ENCODE measurements at regions not wholly inside any gene's neighbourhood (a gene's known extent, or its start where the extent isn't known, plus 50 kb on each side); places are given as distances from the start of the nearest gene placed in this dataset.
"Not testable (repeated sequence)": the region's sequence is repeated elsewhere in the genome, so short reads cannot be mapped to it uniquely, and the experiment has no call there.

- DNase-seq (ENCODE audit: low read depth in 2 of 2): no peak
Measured at GRCh38 chr9:30579810-30580209, 1804.6 kb upstream of the ACO1 start.

- no peak for DNase-seq (ENCODE audit: low read depth in 2 of 2)
Measured at GRCh38 chr9:30582240-30582639, 1802.2 kb upstream of the ACO1 start.

GRCh38 chr9:30584559-30584958 lies 1799.9 kb upstream of the ACO1 start:
- no peak for DNase-seq (ENCODE audit: low read depth in 2 of 2)

GRCh38 chr9:30591461-30591860 lies 1793.0 kb upstream of the ACO1 start:
- no peak for DNase-seq (ENCODE audit: low read depth in 2 of 2)

GRCh38 chr9:30597608-30598007 lies 1786.8 kb upstream of the ACO1 start:
- DNase-seq (ENCODE audit: low read depth in 2 of 2): no peak

GRCh38 chr9:30605936-30606335 lies 1778.5 kb upstream of the ACO1 start:
- no peak for DNase-seq (ENCODE audit: low read depth in 2 of 2)

- DNase-seq (ENCODE audit: low read depth in 2 of 2): no peak
Measured at GRCh38 chr9:30609713-30610112, 1774.7 kb upstream of the ACO1 start.

- not testable (repeated sequence) for DNase-seq (ENCODE audit: low read depth in 2 of 2)
Measured at GRCh38 chr9:30616782-30617181, 1767.7 kb upstream of the ACO1 start.

- DNase-seq (ENCODE audit: low read depth in 2 of 2): no peak
Measured at GRCh38 chr9:30622561-30622960, 1761.9 kb upstream of the ACO1 start.

GRCh38 chr9:30628915-30629567 lies 1755.4 kb upstream of the ACO1 start:
- DNase-seq (ENCODE audit: low read depth in 2 of 2): no peak

GRCh38 chr9:30630459-30630858 lies 1754.0 kb upstream of the ACO1 start:
- no peak for DNase-seq (ENCODE audit: low read depth in 2 of 2)

GRCh38 chr9:30646639-30647038 lies 1737.8 kb upstream of the ACO1 start:
- not testable (repeated sequence) for DNase-seq (ENCODE audit: low read depth in 2 of 2)

- DNase-seq (ENCODE audit: low read depth in 2 of 2): no peak
Measured at GRCh38 chr9:30661925-30662324, 1722.5 kb upstream of the ACO1 start.

- DNase-seq (ENCODE audit: low read depth in 2 of 2): no peak
Measured at GRCh38 chr9:30670805-30671562, 1713.5 kb upstream of the ACO1 start.

- DNase-seq (ENCODE audit: low read depth in 2 of 2): no peak
Measured at GRCh38 chr9:30673132-30673531, 1711.3 kb upstream of the ACO1 start.

- no peak for DNase-seq (ENCODE audit: low read depth in 2 of 2)
Measured at GRCh38 chr9:30676651-30677050, 1707.8 kb upstream of the ACO1 start.

- DNase-seq (ENCODE audit: low read depth in 2 of 2): no peak
Measured at GRCh38 chr9:30677221-30677620, 1707.2 kb upstream of the ACO1 start.

- no peak for DNase-seq (ENCODE audit: low read depth in 2 of 2)
Measured at GRCh38 chr9:30688801-30689200, 1695.6 kb upstream of the ACO1 start.

GRCh38 chr9:30697958-30698357 lies 1686.5 kb upstream of the ACO1 start:
- no peak for DNase-seq (ENCODE audit: low read depth in 2 of 2)

- no peak for DNase-seq (ENCODE audit: low read depth in 2 of 2)
Measured at GRCh38 chr9:30711591-30711990, 1672.9 kb upstream of the ACO1 start.

GRCh38 chr9:30713243-30713642 lies 1671.2 kb upstream of the ACO1 start:
- DNase-seq (ENCODE audit: low read depth in 2 of 2): no peak

- DNase-seq (ENCODE audit: low read depth in 2 of 2): no peak
Measured at GRCh38 chr9:30714389-30714788, 1670.1 kb upstream of the ACO1 start.

- DNase-seq (ENCODE audit: low read depth in 2 of 2): no peak
Measured at GRCh38 chr9:30718483-30718882, 1666.0 kb upstream of the ACO1 start.
